Keratinocyte (primary cell): ENCODE measurements at regions not wholly inside any gene's neighbourhood (a gene's known extent, or its start where the extent isn't known, plus 50 kb on each side); places are given as distances from the start of the nearest gene placed in this dataset.

Experiments
- DNase-seq: peaks from one replicate; pipeline ENCODE4 v3.0.0-alpha.2; 2011; ENCODE audit warnings: low read depth, missing footprints, low spot score
- FAIRE-seq: peaks from 2 replicates; lab custom pipeline; 2011; peaks lifted over from hg19 to GRCh38; lab: Jason Lieb, UNC
- H2AFZ ChIP-seq: 2 replicates; pipeline ENCODE4 v1.6.0; 2012; ENCODE audit warnings: low read length, control low read depth, inconsistent platforms; ENCODE audit not compliant: control insufficient read depth
- H3K27ac ChIP-seq: 2 replicates; pipeline ENCODE4 v1.5.1; 2011; ENCODE audit warnings: low read length; ENCODE audit not compliant: control insufficient read depth, insufficient read depth
- H3K27me3 ChIP-seq: 3 replicates; pipeline ENCODE4 v1.6.0; 2011; ENCODE audit warnings: low read length; ENCODE audit not compliant: control insufficient read depth, insufficient read depth; ENCODE audit errors: extremely low read depth
- H3K36me3 ChIP-seq, 2 experiments: 2 replicates in 1 of 2; 3 replicates in 1 of 2; pipeline ENCODE4 v1.5.1; 2011; ENCODE audit warnings: low read length in 2 of 2, mild to moderate bottlenecking in 1 of 2; ENCODE audit not compliant: control insufficient read depth in 2 of 2, insufficient read depth in 2 of 2; ENCODE audit errors: extremely low read depth in 1 of 2
- H3K4me1 ChIP-seq: 3 replicates; pipeline ENCODE4 v1.5.1; 2011; ENCODE audit warnings: low read length; ENCODE audit not compliant: control insufficient read depth, insufficient read depth; ENCODE audit errors: extremely low read depth
- H3K4me2 ChIP-seq: 3 replicates; pipeline ENCODE4 v1.6.0; 2011; ENCODE audit warnings: low read depth, low read length; ENCODE audit not compliant: control insufficient read depth, insufficient read depth; ENCODE audit errors: extremely low read depth
- H3K4me3 ChIP-seq, 3 experiments: fragments of 200-600 bp in 1 of 3; sonication (generic) in 1 of 3; 2 replicates in 2 of 3; 3 replicates in 1 of 3; pipeline ENCODE4 v1.5.1; 2011 to 2016; ENCODE audit warnings: low read length in 3 of 3, mild to moderate bottlenecking in 3 of 3, control low read depth in 2 of 3, inconsistent platforms in 1 of 3, low read depth in 1 of 3, mixed read lengths in 1 of 3, mixed run types in 1 of 3, moderate library complexity in 1 of 3; ENCODE audit not compliant: control insufficient read depth in 2 of 3, insufficient read depth in 2 of 3; ENCODE audit errors: extremely low read depth in 1 of 3
- H3K79me2 ChIP-seq: 2 replicates; pipeline ENCODE4 v1.6.0; 2012; ENCODE audit warnings: low read length; ENCODE audit not compliant: control insufficient read depth, insufficient read depth
- H3K9ac ChIP-seq: 3 replicates; pipeline ENCODE4 v1.6.0; 2011; ENCODE audit warnings: low read length; ENCODE audit not compliant: control insufficient read depth, insufficient read depth; ENCODE audit errors: extremely low read depth
- H3K9me1 ChIP-seq: 3 replicates; pipeline ENCODE4 v1.6.0; 2011; ENCODE audit warnings: low read length; ENCODE audit not compliant: control insufficient read depth, insufficient read depth; ENCODE audit errors: extremely low read depth
- H3K9me3 ChIP-seq: 2 replicates; pipeline ENCODE4 v1.5.1; 2012; ENCODE audit warnings: low read depth, low read length; ENCODE audit not compliant: control insufficient read depth
- H4K20me1 ChIP-seq: 3 replicates; pipeline ENCODE4 v1.6.0; 2011; ENCODE audit warnings: low read length; ENCODE audit not compliant: control insufficient read depth, insufficient read depth; ENCODE audit errors: extremely low read depth
- EZH2 ChIP-seq: IDR thresholded peaks from one replicate; pipeline ENCODE4 v1.6.1; 2012; ENCODE audit warnings: inconsistent platforms, mild to moderate bottlenecking, low read length, moderate library complexity
- dilution Hi-C: fragments of 300-500 bp; cut with MboI; formaldehyde crosslinking; loops from one replicate; pipeline ENCODE4 v1.7.0; 2020; ENCODE audit warnings: low sequenced_read_pairs; ENCODE audit not compliant: extremely low pct_ligation_motif_present
- TF ChIP-seq, protein P1 (sequence below), 3 experiments: IDR thresholded peaks in 1 of 3; conservative IDR thresholded peaks in 1 of 3; optimal IDR thresholded peaks in 1 of 3; 2 replicates in 2 of 3; 3 replicates in 1 of 3; pipeline versions ENCODE3 to v1.5.1; 2011; ENCODE audit warnings: low read length in 3 of 3, mild to moderate bottlenecking in 3 of 3, moderate library complexity in 2 of 3, control low read depth in 1 of 3, inconsistent platforms in 1 of 3; ENCODE audit not compliant: insufficient read depth in 2 of 3; ENCODE audit errors: extremely low read depth in 1 of 3

- Histone ChIP-seq H3K4me3 (no peak overlapping the region), H3K9ac (no peak overlapping the region), H3K79me2 (no peaks in the 10 kb centered on the region), H3K27me3 (no peaks in the 10 kb centered on the region), H3K4me1 (no peaks in the 10 kb centered on the region), H4K20me1 (no peaks in the 10 kb centered on the region), H3K9me1 (no peaks in the 10 kb centered on the region), H3K4me2 (no peak overlapping the region), H2AFZ (no peak overlapping the region), H3K36me3 (no peaks in the 10 kb centered on the region), H3K27ac (no peak overlapping the region), H3K9me3 (no peaks in the 10 kb centered on the region)
- TF ChIP-seq, protein P1, sequence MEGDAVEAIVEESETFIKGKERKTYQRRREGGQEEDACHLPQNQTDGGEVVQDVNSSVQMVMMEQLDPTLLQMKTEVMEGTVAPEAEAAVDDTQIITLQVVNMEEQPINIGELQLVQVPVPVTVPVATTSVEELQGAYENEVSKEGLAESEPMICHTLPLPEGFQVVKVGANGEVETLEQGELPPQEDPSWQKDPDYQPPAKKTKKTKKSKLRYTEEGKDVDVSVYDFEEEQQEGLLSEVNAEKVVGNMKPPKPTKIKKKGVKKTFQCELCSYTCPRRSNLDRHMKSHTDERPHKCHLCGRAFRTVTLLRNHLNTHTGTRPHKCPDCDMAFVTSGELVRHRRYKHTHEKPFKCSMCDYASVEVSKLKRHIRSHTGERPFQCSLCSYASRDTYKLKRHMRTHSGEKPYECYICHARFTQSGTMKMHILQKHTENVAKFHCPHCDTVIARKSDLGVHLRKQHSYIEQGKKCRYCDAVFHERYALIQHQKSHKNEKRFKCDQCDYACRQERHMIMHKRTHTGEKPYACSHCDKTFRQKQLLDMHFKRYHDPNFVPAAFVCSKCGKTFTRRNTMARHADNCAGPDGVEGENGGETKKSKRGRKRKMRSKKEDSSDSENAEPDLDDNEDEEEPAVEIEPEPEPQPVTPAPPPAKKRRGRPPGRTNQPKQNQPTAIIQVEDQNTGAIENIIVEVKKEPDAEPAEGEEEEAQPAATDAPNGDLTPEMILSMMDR (optimal IDR thresholded peaks at IDR 0.05 in 1 of 3, IDR thresholded peaks at IDR 0.05 in 1 of 3, conservative IDR thresholded peaks at IDR 0.05 in 1 of 3; ENCODE audit: extremely low read depth in 1 of 3, insufficient read depth in 2 of 3, low read length in 3 of 3), result no peak
- no peak for TF ChIP-seq EZH2
- FAIRE-seq, result no peak
- dilution Hi-C loops, result no loop called here
- DNase-seq, result no peak
Measured at GRCh38 chr18:33854086-33854826, 276.2 kb downstream of the ASXL3 start.

DNA sequence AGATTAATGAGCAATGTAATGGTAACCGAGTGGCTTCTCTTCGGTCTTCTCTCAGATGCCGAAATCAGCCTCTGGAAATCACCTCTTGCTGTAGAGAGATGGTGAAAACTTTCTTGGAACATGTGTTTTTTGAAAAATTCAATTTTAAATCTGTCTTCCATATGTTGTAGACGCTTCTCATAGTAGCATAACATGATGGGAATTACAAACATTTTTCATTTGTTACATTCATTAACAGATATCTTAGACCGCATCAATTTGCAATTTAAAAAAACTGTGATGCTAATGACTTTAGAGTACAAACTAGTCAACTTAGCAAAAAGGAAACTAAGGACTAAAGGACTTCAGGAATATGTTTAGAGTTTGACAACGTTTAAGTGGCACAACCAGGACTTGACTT lies 275.2 kb downstream of the ASXL3 start:
- DNase-seq, result no peak
- no peaks in the 10 kb centered on the region for H4K20me1 ChIP-seq
- no peaks in the 10 kb centered on the region for H3K27me3 ChIP-seq
- H3K27ac ChIP-seq, result no peak overlapping the region
- dilution Hi-C loops, result no loop called here
- no peaks in the 10 kb centered on the region for H3K9me1 ChIP-seq
- no peak overlapping the region for H2AFZ ChIP-seq
- no peaks in the 10 kb centered on the region for H3K79me2 ChIP-seq
- H3K4me2 ChIP-seq, result no peak overlapping the region
- no peak overlapping the region for H3K4me3 ChIP-seq
- H3K4me1 ChIP-seq, result no peaks in the 10 kb centered on the region
- H3K9me3 ChIP-seq, result no peaks in the 10 kb centered on the region
- H3K36me3 ChIP-seq, result no peaks in the 10 kb centered on the region
- FAIRE-seq, result no peak
- TF ChIP-seq, protein P1 (optimal IDR thresholded peaks at IDR 0.05 in 1 of 3, IDR thresholded peaks at IDR 0.05 in 1 of 3, conservative IDR thresholded peaks at IDR 0.05 in 1 of 3; ENCODE audit: extremely low read depth in 1 of 3, insufficient read depth in 2 of 3, low read length in 3 of 3), result no peak
- TF ChIP-seq EZH2, result no peak
- no peak overlapping the region for H3K9ac ChIP-seq
